ENCODE measurements at regions not wholly inside any gene's neighbourhood (a gene's known extent, or its start where the extent isn't known, plus 50 kb on each side); places are given as distances from the start of the nearest gene placed in this dataset.

GRCh38 chr13:20313896-20314295 is 81.8 kb upstream of the GJB6 start:
- no peak for TF ChIP-seq CTCF (IDR thresholded peaks at IDR 0.05; ENCODE audit: low read length)
- TF ChIP-seq EZH2 (optimal IDR thresholded peaks at IDR 0.05; ENCODE audit: low read depth, low read length), result no peak
